ENCODE measurements at regions not wholly inside any gene's neighbourhood (a gene's known extent, or its start where the extent isn't known, plus 50 kb on each side); places are given as distances from the start of the nearest gene placed in this dataset.

GRCh38 chr15:29411299-29411698 is 141.7 kb upstream of the NSMCE3 start:
- Histone ChIP-seq H3K27ac (no peak overlapping the region), H3K36me3 (no peaks in the 10 kb centered on the region), H3K27me3 (no peaks in the 10 kb centered on the region), H3K4me3 (no peak overlapping the region), H3K9me3 (no peaks in the 10 kb centered on the region), H3K4me1 (no peaks in the 10 kb centered on the region)
- no peak for DNase-seq
- WGBS, 5 donors: 78 to 88% (median 80%) methylated on average over 3 of the region's 3 CpGs
- intact Hi-C loops (cut with DNase I; ENCODE audit: low total_unique reads): no loop called here
- TF ChIP-seq POLR2A (IDR thresholded peaks at IDR 0.05): no peak
- no peak for TF ChIP-seq POLR2AphosphoS5 (IDR thresholded peaks at IDR 0.05)
- no peak for TF ChIP-seq EP300 (IDR thresholded peaks at IDR 0.05)
- TF ChIP-seq CTCF (IDR thresholded peaks at IDR 0.05): no peak

GRCh38 chr15:29410338-29410737 is 140.7 kb upstream of the NSMCE3 start:
- WGBS, 5 donors: 37 to 60% (median 44%) methylated on average over 9 of the region's 9 CpGs

GRCh38 chr15:29409890-29410289 is 140.3 kb upstream of the NSMCE3 start:
- Histone ChIP-seq H3K4me3 (no peak overlapping the region), H3K4me1 (no peaks in the 10 kb centered on the region), H3K27me3 (peaks cover 0 to 2% (median 0%) of the 10 kb centered on the region in 3 donors), H3K9me3 (no peaks in the 10 kb centered on the region), H3K27ac (no peak overlapping the region), H3K36me3 (no peaks in the 10 kb centered on the region)
- no peak for DNase-seq
- WGBS, 5 donors: 45 to 70% (median 57%) methylated on average over 8 of the region's 8 CpGs
- intact Hi-C loops (cut with DNase I; ENCODE audit: low total_unique reads): no loop called here
- TF ChIP-seq CTCF (IDR thresholded peaks at IDR 0.05): no peak
- no peak for TF ChIP-seq EP300 (IDR thresholded peaks at IDR 0.05)

More at GRCh38 chr15:29410338-29410737, 140.7 kb upstream of the NSMCE3 start:
- TF ChIP-seq CTCF (IDR thresholded peaks at IDR 0.05) (no peak), POLR2A (IDR thresholded peaks at IDR 0.05) (no peak), POLR2AphosphoS5 (IDR thresholded peaks at IDR 0.05) (no peak), EP300 (IDR thresholded peaks at IDR 0.05) (no peak)
- Histone ChIP-seq H3K36me3 (no peaks in the 10 kb centered on the region), H3K27ac (no peak overlapping the region), H3K9me3 (no peaks in the 10 kb centered on the region), H3K4me3 (no peak overlapping the region), H3K4me1 (no peaks in the 10 kb centered on the region), H3K27me3 (no peaks in the 10 kb centered on the region)
- DNase-seq: no peak
- intact Hi-C loops (cut with DNase I; ENCODE audit: low total_unique reads): no loop called here

GRCh38 chr15:29405564-29405963 is 135.9 kb upstream of the NSMCE3 start:
- 79 to 91% (median 85%) methylated on average over 10 to 12 of the region's 12 CpGs for WGBS, 5 donors
- H3K4me1 ChIP-seq: peaks cover 0 to 8% (median 0%) of the 10 kb centered on the region in 4 donors
- intact Hi-C loops (cut with DNase I; ENCODE audit: low total_unique reads): no loop called here

More at GRCh38 chr15:29405564-29405963, 135.9 kb upstream of the NSMCE3 start:
- DNase-seq: no peak
- Histone ChIP-seq H3K9me3 (no peaks in the 10 kb centered on the region), H3K36me3 (no peaks in the 10 kb centered on the region), H3K4me3 (no peak overlapping the region), H3K27me3 (peaks cover 0 to 16% (median 3%) of the 10 kb centered on the region in 3 donors), H3K27ac (no peak overlapping the region)
- no peak for TF ChIP-seq CTCF (IDR thresholded peaks at IDR 0.05)
- no peak for TF ChIP-seq POLR2A (IDR thresholded peaks at IDR 0.05)
- no peak for TF ChIP-seq EP300 (IDR thresholded peaks at IDR 0.05)
- no peak for TF ChIP-seq POLR2AphosphoS5 (IDR thresholded peaks at IDR 0.05)

All from stomach (tissue), 8 donors.